B cell (primary cell): ENCODE measurements at regions not wholly inside any gene's neighbourhood (a gene's known extent, or its start where the extent isn't known, plus 50 kb on each side); places are given as distances from the start of the nearest gene placed in this dataset.

Experiments
- EZH2 ChIP-seq: IDR thresholded peaks from 2 replicates; pipeline ENCODE4 v1.6.1; 2012; ENCODE audit warnings: borderline replicate concordance, low read depth, mild to moderate bottlenecking, moderate library complexity, low read length; ENCODE audit not compliant: insufficient read depth, poor library complexity, severe bottlenecking
- TF ChIP-seq, protein P1 (sequence below): fragments of 200-600 bp; IDR thresholded peaks from one replicate; pipeline ENCODE4 v1.8.0; 2022; ENCODE audit warnings: antibody characterized with exemption, mild to moderate bottlenecking

- TF ChIP-seq, protein P1, sequence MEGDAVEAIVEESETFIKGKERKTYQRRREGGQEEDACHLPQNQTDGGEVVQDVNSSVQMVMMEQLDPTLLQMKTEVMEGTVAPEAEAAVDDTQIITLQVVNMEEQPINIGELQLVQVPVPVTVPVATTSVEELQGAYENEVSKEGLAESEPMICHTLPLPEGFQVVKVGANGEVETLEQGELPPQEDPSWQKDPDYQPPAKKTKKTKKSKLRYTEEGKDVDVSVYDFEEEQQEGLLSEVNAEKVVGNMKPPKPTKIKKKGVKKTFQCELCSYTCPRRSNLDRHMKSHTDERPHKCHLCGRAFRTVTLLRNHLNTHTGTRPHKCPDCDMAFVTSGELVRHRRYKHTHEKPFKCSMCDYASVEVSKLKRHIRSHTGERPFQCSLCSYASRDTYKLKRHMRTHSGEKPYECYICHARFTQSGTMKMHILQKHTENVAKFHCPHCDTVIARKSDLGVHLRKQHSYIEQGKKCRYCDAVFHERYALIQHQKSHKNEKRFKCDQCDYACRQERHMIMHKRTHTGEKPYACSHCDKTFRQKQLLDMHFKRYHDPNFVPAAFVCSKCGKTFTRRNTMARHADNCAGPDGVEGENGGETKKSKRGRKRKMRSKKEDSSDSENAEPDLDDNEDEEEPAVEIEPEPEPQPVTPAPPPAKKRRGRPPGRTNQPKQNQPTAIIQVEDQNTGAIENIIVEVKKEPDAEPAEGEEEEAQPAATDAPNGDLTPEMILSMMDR = no peak
- no peak for TF ChIP-seq EZH2
These were observed 584.8 kb downstream of the PLA2G4A start for GRCh38 chr1:187413405-187414169.
